Peyer's patch (tissue), 4 donors: ENCODE measurements at regions not wholly inside any gene's neighbourhood (a gene's known extent, or its start where the extent isn't known, plus 50 kb on each side); places are given as distances from the start of the nearest gene placed in this dataset.

ENCODE experiments used
- CTCF ChIP-seq, 6 experiments: fragments of 450-650 bp in 4 of 6; fragments of 200-600 bp in 2 of 6; sonication (generic) in 1 of 6; IDR thresholded peaks; one replicate each; pipeline ENCODE4 v1.5.1; 2017 to 2019; ENCODE audit warnings: antibody characterized with exemption in 6 of 6, mild to moderate bottlenecking in 3 of 6, moderate library complexity in 1 of 6
- POLR2A ChIP-seq, 2 donors: fragments of 450-650 bp; IDR thresholded peaks; one replicate each; pipeline ENCODE4 v1.5.1; 2017; ENCODE audit warnings: antibody characterized with exemption in 2 of 2, mild to moderate bottlenecking in 2 of 2, moderate library complexity in 2 of 2

- no peak for TF ChIP-seq CTCF (IDR thresholded peaks at IDR 0.05)
- TF ChIP-seq POLR2A (IDR thresholded peaks at IDR 0.05): no peak
Observed at GRCh38 chr14:84456946-84457345, 1073.0 kb upstream of the FLRT2 start.
